ENCODE measurements at regions not wholly inside any gene's neighbourhood (a gene's known extent, or its start where the extent isn't known, plus 50 kb on each side); places are given as distances from the start of the nearest gene placed in this dataset.

DNA sequence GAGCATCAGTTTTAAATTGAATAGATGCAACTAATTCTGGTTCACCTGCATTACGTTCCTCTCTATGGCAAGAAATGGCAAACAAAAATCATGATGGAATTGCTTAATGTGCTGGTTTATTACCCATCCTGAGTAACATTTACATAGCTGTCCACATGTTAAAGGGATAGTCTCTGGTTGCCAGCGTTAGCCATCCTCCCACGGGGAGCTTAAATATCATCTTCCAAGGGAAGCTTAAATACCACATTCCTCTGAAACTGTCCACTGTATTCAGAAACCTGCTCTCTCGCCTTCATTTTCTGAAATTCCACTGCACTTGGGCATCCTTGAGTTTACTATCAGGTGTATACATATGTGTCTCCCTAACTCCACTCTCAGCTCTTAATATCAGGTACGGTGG lies 586.6 kb downstream of the TLL1 start:
- no peaks in the 10 kb centered on the region for H3K9me3 ChIP-seq
- no peak overlapping the region for H3K27ac ChIP-seq
- H3K27me3 ChIP-seq (replicated peaks; ENCODE audit: insufficient read depth) = no peaks in the 10 kb centered on the region
- H3K36me3 ChIP-seq = no peaks in the 10 kb centered on the region
- DNase-seq (ENCODE audit: low spot score) (no peak), ATAC-seq (ENCODE audit: insufficient number of reproducible peaks, low FRiP score, low read depth) (no peak)
- no peak overlapping the region for H3K4me3 ChIP-seq
- TF ChIP-seq, protein P1, sequence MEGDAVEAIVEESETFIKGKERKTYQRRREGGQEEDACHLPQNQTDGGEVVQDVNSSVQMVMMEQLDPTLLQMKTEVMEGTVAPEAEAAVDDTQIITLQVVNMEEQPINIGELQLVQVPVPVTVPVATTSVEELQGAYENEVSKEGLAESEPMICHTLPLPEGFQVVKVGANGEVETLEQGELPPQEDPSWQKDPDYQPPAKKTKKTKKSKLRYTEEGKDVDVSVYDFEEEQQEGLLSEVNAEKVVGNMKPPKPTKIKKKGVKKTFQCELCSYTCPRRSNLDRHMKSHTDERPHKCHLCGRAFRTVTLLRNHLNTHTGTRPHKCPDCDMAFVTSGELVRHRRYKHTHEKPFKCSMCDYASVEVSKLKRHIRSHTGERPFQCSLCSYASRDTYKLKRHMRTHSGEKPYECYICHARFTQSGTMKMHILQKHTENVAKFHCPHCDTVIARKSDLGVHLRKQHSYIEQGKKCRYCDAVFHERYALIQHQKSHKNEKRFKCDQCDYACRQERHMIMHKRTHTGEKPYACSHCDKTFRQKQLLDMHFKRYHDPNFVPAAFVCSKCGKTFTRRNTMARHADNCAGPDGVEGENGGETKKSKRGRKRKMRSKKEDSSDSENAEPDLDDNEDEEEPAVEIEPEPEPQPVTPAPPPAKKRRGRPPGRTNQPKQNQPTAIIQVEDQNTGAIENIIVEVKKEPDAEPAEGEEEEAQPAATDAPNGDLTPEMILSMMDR (IDR thresholded peaks at IDR 0.05) = no peak
- H3K4me1 ChIP-seq (ENCODE audit: control insufficient read depth in 1 of 2, low read depth in 2 of 2) = peaks cover 0 to 5% of the 10 kb centered on the region in 2 donors

DNA sequence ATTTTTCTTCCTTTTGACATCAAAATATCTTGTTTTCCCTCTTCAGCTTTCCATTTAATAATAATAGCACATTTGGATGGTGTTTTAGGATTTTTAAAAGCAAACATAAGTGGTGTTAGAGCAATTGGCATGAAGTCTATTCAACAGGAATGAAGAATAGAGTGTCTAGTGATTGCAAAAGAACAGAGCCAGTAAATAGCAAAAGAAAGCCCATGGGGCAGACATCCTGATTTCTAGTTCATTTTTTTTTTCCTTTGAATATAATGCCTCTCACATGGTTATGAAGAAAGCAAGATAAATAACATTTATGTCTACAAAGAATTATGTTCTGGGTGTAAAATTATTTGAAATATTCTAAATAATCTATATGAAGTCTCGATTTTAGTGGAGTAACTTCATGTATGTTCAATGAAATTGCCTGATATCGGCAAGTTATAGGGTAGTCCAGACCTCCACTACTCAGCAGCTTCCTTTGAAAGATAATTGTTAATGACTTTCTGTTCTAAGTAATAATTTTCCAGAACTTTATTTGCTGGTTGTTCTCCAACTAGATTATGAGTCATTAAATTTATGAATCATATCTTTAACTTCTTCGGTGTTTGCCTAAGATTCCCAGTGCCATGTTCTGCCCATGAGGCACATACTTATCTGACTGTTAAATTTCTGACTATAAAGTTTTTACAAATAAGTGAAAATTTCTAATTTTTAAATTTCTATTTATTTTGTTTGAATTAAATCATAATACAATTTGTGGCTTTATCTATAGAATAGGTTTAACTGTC lies 587.9 kb downstream of the TLL1 start:
- Histone ChIP-seq H3K27ac (no peak overlapping the region), H3K9me3 (no peaks in the 10 kb centered on the region), H3K4me1 (ENCODE audit: control insufficient read depth in 1 of 2, low read depth in 2 of 2) (peaks cover 0 to 5% of the 10 kb centered on the region in 2 donors), H3K4me3 (no peak overlapping the region), H3K27me3 (replicated peaks; ENCODE audit: insufficient read depth) (no peaks in the 10 kb centered on the region), H3K36me3 (no peaks in the 10 kb centered on the region)
- TF ChIP-seq, protein P1 (IDR thresholded peaks at IDR 0.05) = no peak
- no peak for DNase-seq (ENCODE audit: low spot score)
- no peak for ATAC-seq (ENCODE audit: insufficient number of reproducible peaks, low FRiP score, low read depth)

DNA sequence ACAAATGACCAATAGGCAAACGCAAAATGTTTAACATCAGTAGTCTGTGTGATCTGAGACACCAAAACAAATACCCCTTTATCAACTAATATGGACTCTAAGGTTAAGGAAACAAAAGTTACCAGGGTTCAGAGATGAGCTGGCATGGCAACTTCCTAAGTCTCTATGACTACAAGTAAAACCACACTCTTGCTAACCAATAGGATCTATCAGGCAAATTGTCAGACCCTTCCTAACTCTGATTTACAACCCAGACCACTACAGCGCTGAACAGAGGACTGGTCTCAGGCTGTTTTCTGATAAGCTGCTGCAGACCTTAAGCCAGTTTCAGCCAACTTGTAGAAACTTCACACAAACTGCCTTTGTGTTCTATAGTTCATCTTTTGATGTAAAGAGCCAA lies 608.0 kb downstream of the TLL1 start:
- Histone ChIP-seq H3K36me3 (no peaks in the 10 kb centered on the region), H3K9me3 (no peaks in the 10 kb centered on the region), H3K27me3 (replicated peaks; ENCODE audit: insufficient read depth) (no peaks in the 10 kb centered on the region), H3K4me3 (no peak overlapping the region), H3K27ac (no peak overlapping the region), H3K4me1 (ENCODE audit: control insufficient read depth in 1 of 2, low read depth in 2 of 2) (no peaks in the 10 kb centered on the region)
- DNase-seq (ENCODE audit: low spot score) (no peak), ATAC-seq (ENCODE audit: insufficient number of reproducible peaks, low FRiP score, low read depth) (no peak)
- TF ChIP-seq, protein P1 (IDR thresholded peaks at IDR 0.05) = no peak

DNA sequence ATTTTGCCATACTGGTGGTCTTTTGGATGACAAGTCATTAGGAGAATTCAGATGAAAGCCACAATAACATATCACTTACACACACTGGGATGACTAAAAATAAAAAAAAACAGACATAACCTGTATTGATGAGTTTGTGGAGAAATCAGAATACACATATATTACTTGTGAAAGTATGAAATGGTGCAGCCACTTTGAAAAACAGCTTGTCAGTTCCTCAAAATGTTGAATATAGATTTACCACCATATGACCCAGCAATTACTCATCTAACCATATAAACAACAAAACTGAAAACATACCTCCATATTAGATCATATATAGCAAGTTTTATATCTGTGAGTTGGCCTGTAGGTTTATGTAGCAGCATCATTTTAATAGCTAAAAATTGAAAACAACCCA lies 608.7 kb downstream of the TLL1 start:
- H3K27me3 ChIP-seq (replicated peaks; ENCODE audit: insufficient read depth) = no peaks in the 10 kb centered on the region
- H3K4me3 ChIP-seq = no peak overlapping the region
- no peak overlapping the region for H3K27ac ChIP-seq
- no peaks in the 10 kb centered on the region for H3K36me3 ChIP-seq
- H3K9me3 ChIP-seq = no peaks in the 10 kb centered on the region
- ATAC-seq (ENCODE audit: insufficient number of reproducible peaks, low FRiP score, low read depth) (no peak), DNase-seq (ENCODE audit: low spot score) (no peak)
- H3K4me1 ChIP-seq (ENCODE audit: control insufficient read depth in 1 of 2, low read depth in 2 of 2) = no peaks in the 10 kb centered on the region
- TF ChIP-seq, protein P1 (IDR thresholded peaks at IDR 0.05) = no peak

DNA sequence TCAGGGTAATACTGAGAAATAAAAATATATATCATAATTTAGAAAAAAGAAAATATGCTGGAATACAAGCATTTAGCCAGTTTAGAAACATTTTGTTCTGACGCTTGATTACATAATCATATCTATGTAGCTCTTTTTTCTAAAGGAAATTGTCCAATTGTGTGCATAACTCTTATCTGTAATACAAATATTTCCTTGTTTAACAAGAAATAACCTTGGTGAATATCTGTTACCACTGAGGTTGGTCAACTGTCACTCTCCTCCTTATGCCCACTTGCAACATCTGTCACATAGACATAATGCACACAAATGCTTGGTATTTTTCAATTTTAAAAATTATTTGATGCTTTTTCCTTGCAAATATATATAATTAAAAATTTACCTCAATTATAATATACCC lies 609.7 kb downstream of the TLL1 start:
- no peaks in the 10 kb centered on the region for H3K4me1 ChIP-seq (ENCODE audit: control insufficient read depth in 1 of 2, low read depth in 2 of 2)
- no peak overlapping the region for H3K27ac ChIP-seq
- DNase-seq (ENCODE audit: low spot score) (no peak), ATAC-seq (ENCODE audit: insufficient number of reproducible peaks, low FRiP score, low read depth) (no peak)
- H3K36me3 ChIP-seq = no peaks in the 10 kb centered on the region
- no peak overlapping the region for H3K4me3 ChIP-seq
- no peaks in the 10 kb centered on the region for H3K27me3 ChIP-seq (replicated peaks; ENCODE audit: insufficient read depth)
- H3K9me3 ChIP-seq = no peaks in the 10 kb centered on the region
- TF ChIP-seq, protein P1 (IDR thresholded peaks at IDR 0.05) = no peak
